ENCODE measurements at regions not wholly inside any gene's neighbourhood (a gene's known extent, or its start where the extent isn't known, plus 50 kb on each side); places are given as distances from the start of the nearest gene placed in this dataset.

- TF ChIP-seq CTCF (tag by site-specific recombination; IDR thresholded peaks at IDR 0.05) (no peak), ZNF184 (tag by site-specific recombination; IDR thresholded peaks at IDR 0.05) (no peak), ZNF571 (tag by site-specific recombination; IDR thresholded peaks at IDR 0.05) (no peak), BCL6B (tag by site-specific recombination; IDR thresholded peaks at IDR 0.05) (no peak), HOXD13 (CRISPR knock-in tag; IDR thresholded peaks at IDR 0.05; ENCODE audit: borderline replicate concordance) (no peak), ATF2 (tag by site-specific recombination; IDR thresholded peaks at IDR 0.05; ENCODE audit: low read depth) (no peak), ZNF24 (tag by site-specific recombination; IDR thresholded peaks at IDR 0.05) (no peak)
These were observed 485.5 kb downstream of the TRAM1L1 start for GRCh38 chr4:116599859-116600258.
